ENCODE measurements at regions not wholly inside any gene's neighbourhood (a gene's known extent, or its start where the extent isn't known, plus 50 kb on each side); places are given as distances from the start of the nearest gene placed in this dataset.
A peak's percentile ranks its signal among the peaks of the same experiment; 100 is the strongest.

- Mint-ChIP-seq H3K4me1 (ENCODE audit: low read depth, unreplicated experiment) (peaks cover 32% of the 10 kb centered on the region), H3K36me3 (ENCODE audit: unreplicated experiment) (no peaks in the 10 kb centered on the region), H3K4me3 (ENCODE audit: unreplicated experiment) (no peak overlapping the region), H3K9me3 (ENCODE audit: unreplicated experiment) (no peaks in the 10 kb centered on the region), H3K27ac (ENCODE audit: unreplicated experiment) (peak overlapping the region; percentile 49), H3K27me3 (ENCODE audit: unreplicated experiment) (no peaks in the 10 kb centered on the region)
- DNase-seq = no peak
- TF ChIP-seq, protein P1, sequence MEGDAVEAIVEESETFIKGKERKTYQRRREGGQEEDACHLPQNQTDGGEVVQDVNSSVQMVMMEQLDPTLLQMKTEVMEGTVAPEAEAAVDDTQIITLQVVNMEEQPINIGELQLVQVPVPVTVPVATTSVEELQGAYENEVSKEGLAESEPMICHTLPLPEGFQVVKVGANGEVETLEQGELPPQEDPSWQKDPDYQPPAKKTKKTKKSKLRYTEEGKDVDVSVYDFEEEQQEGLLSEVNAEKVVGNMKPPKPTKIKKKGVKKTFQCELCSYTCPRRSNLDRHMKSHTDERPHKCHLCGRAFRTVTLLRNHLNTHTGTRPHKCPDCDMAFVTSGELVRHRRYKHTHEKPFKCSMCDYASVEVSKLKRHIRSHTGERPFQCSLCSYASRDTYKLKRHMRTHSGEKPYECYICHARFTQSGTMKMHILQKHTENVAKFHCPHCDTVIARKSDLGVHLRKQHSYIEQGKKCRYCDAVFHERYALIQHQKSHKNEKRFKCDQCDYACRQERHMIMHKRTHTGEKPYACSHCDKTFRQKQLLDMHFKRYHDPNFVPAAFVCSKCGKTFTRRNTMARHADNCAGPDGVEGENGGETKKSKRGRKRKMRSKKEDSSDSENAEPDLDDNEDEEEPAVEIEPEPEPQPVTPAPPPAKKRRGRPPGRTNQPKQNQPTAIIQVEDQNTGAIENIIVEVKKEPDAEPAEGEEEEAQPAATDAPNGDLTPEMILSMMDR (IDR thresholded peaks at IDR 0.05; ENCODE audit: partially characterized antibody, unreplicated experiment) = no peak
Measured at GRCh38 chr6:55678330-55679224, 99.6 kb upstream of the HMGCLL1 start.

DNA sequence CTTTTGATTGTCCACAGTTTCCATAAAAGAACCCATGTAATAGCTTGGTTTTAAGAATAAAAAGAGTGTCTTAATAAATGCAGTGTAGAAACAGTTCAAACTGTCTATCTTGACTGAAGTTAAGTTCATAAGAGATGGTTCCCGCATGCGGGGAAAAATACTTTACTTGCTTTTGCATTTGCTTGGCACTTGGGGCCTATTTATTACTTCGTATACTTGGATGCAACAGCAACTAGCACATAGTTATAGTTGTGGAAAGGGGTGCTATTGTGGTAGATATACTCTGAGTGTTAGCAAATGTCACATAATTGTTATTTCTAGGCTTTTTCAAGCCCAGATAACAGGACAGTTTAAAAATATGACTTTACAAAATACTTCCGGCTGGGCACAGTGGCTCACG, 97.7 kb upstream of the HMGCLL1 start:
- no peak overlapping the region for H3K4me3 Mint-ChIP-seq (ENCODE audit: unreplicated experiment)
- no peaks in the 10 kb centered on the region for H3K27me3 Mint-ChIP-seq (ENCODE audit: unreplicated experiment)
- H3K27ac Mint-ChIP-seq (ENCODE audit: unreplicated experiment) = no peak overlapping the region
- H3K36me3 Mint-ChIP-seq (ENCODE audit: unreplicated experiment) = no peaks in the 10 kb centered on the region
- TF ChIP-seq, protein P1 (IDR thresholded peaks at IDR 0.05; ENCODE audit: partially characterized antibody, unreplicated experiment) = no peak
- no peaks in the 10 kb centered on the region for H3K9me3 Mint-ChIP-seq (ENCODE audit: unreplicated experiment)
- H3K4me1 Mint-ChIP-seq (ENCODE audit: low read depth, unreplicated experiment) = peaks cover 35% of the 10 kb centered on the region
- no peak for DNase-seq

- Mint-ChIP-seq H3K27me3 (ENCODE audit: unreplicated experiment) (no peaks in the 10 kb centered on the region), H3K27ac (ENCODE audit: unreplicated experiment) (no peak overlapping the region), H3K4me1 (ENCODE audit: low read depth, unreplicated experiment) (peaks cover 40% of the 10 kb centered on the region), H3K4me3 (ENCODE audit: unreplicated experiment) (no peak overlapping the region), H3K9me3 (ENCODE audit: unreplicated experiment) (no peaks in the 10 kb centered on the region), H3K36me3 (ENCODE audit: unreplicated experiment) (no peaks in the 10 kb centered on the region)
- TF ChIP-seq, protein P1 (IDR thresholded peaks at IDR 0.05; ENCODE audit: partially characterized antibody, unreplicated experiment) = no peak
- no peak for DNase-seq
Measured at GRCh38 chr6:55675941-55676340, 96.9 kb upstream of the HMGCLL1 start.

DNA sequence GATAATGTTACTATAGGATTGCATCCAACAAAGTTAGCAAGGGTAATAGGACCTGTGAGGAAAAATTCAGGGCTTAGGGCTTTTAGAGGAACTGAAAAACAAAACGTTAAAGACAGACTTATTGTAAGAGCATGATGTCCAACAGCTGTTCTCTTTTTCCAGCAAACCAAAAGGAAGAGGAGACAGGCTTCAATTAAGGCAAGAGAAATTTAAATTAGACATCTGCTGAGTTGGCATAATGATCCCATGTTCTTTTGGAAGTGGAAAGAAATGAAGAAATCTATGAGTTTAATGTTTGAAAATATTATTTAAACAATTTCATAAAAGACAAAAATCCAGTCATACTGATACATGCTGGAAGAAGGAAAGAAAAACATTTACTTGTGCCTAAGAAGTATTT, 95.7 kb upstream of the HMGCLL1 start:
- peak overlapping the region; percentile 13 for H3K4me3 Mint-ChIP-seq (ENCODE audit: unreplicated experiment)
- H3K9me3 Mint-ChIP-seq (ENCODE audit: unreplicated experiment) = no peaks in the 10 kb centered on the region
- no peaks in the 10 kb centered on the region for H3K27me3 Mint-ChIP-seq (ENCODE audit: unreplicated experiment)
- peak overlapping the region; percentile 90 for H3K27ac Mint-ChIP-seq (ENCODE audit: unreplicated experiment)
- DNase-seq = no peak
- TF ChIP-seq, protein P1 (IDR thresholded peaks at IDR 0.05; ENCODE audit: partially characterized antibody, unreplicated experiment) = no peak
- peaks cover 33% of the 10 kb centered on the region for H3K4me1 Mint-ChIP-seq (ENCODE audit: low read depth, unreplicated experiment)
- no peaks in the 10 kb centered on the region for H3K36me3 Mint-ChIP-seq (ENCODE audit: unreplicated experiment)

GRCh38 chr6:55670850-55671413, 91.9 kb upstream of the HMGCLL1 start:
- no peak for DNase-seq
- TF ChIP-seq, protein P1 (IDR thresholded peaks at IDR 0.05; ENCODE audit: partially characterized antibody, unreplicated experiment) = no peak

More at GRCh38 chr6:55670850-55671413, 91.9 kb upstream of the HMGCLL1 start:
- H3K4me3 Mint-ChIP-seq (ENCODE audit: unreplicated experiment) = no peak overlapping the region
- peaks cover 22% of the 10 kb centered on the region for H3K4me1 Mint-ChIP-seq (ENCODE audit: low read depth, unreplicated experiment)
- H3K36me3 Mint-ChIP-seq (ENCODE audit: unreplicated experiment) = no peaks in the 10 kb centered on the region
- no peak overlapping the region for H3K27ac Mint-ChIP-seq (ENCODE audit: unreplicated experiment)
- no peaks in the 10 kb centered on the region for H3K9me3 Mint-ChIP-seq (ENCODE audit: unreplicated experiment)
- peaks cover 3% of the 10 kb centered on the region for H3K27me3 Mint-ChIP-seq (ENCODE audit: unreplicated experiment)

All from glutamatergic neuron (in vitro differentiated cells).